Eye (tissue), 1 donor: ENCODE measurements at regions not wholly inside any gene's neighbourhood (a gene's known extent, or its start where the extent isn't known, plus 50 kb on each side); places are given as distances from the start of the nearest gene placed in this dataset.
"Not testable (repeated sequence)": the region's sequence is repeated elsewhere in the genome, so short reads cannot be mapped to it uniquely, and the experiment has no call there.

ENCODE experiments used
- DNase-seq: peaks from one replicate; pipeline ENCODE4 v3.0.0-alpha.2; 2015

- DNase-seq, result no peak
Measured at GRCh38 chr2:118604811-118605210, 242.6 kb downstream of the EN1 start.

- DNase-seq, result no peak
Measured at GRCh38 chr2:118604371-118604770, 243.1 kb downstream of the EN1 start.

- DNase-seq, result no peak
Measured at GRCh38 chr2:118599141-118599540, 248.3 kb downstream of the EN1 start.

- DNase-seq, result no peak
Measured at GRCh38 chr2:118596620-118597019, 250.8 kb downstream of the EN1 start.

DNA sequence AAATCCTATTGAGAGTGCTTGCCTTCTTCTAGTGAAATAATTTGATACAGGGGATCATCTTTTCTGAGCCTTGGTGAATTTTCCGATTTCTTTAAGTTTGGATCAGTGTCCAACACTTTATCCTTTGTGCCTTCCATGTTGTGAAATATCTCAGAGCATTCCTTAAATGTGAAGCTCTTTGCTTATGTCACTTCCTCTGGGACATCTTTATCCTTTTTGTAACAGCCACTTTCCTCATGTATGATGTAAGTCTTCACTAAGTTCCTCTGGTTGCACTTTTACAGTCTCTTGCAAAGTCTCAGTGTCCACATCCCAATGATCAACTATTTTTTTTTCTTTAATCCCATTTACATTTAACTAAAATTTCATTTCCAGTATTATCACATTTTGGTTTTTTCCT, 254.2 kb downstream of the EN1 start:
- DNase-seq, result no peak

DNA sequence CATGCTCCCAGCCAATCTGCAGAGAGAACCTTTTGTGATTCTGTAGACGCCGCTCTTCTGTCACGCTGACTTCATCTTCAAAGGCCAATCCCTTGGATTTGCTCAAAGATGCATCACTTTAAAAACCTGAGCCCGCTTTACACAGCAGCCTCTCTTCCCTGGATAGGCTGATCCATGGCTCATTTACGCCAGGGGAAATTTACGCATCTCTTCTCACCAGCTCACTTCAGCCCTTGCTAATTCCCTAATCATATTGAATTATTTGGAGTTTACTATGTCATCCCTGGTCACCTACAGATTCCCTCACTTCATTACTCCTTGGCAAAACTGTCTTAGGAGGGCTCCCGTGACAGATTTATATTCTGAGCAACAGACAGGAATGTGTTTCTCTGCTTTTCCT, 256.2 kb downstream of the EN1 start:
- DNase-seq, result no peak

DNA sequence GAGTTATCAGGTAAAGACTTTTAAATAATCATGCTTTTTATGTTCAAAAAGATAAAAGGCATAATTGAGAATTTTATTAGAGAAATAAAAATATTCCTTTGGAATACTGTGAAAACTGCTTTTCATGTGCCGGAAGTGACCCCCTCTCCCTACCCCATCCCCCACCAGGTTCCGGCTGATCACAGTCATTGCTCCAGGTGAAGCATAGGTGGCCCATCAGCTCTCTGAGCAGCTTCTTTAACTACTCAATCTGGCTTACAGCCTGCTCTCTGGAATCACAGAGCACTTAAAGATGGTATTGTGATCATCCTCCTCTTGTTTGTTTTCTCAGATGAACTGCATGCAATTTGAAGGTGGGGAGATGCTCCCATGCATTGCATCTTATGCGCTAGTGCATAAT, 257.7 kb downstream of the EN1 start:
- DNase-seq, result no peak

- DNase-seq, result no peak
Measured at GRCh38 chr2:118588850-118589249, 258.6 kb downstream of the EN1 start.

DNA sequence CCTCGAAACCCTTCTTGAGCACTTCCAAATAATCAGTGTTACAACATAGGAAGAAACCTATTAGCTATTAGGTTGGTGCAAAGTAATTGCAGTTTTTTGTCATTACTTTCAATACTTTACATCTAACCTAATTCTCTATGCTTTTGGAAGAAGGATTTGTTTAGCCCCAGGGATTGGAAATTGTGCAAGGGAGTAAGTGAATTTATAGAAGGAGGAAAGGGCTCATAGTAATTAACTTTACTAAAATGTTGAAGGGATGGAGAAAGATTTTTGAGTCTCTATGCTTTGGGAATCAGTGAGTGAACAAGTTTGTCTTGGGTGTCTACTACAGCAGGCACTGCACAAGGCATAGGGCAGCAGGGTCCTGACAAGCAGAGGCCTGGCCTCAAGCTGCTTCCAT, 261.1 kb downstream of the EN1 start:
- DNase-seq, result no peak

GRCh38 chr2:118584877-118585276, 262.6 kb downstream of the EN1 start:
- DNase-seq, result no peak

GRCh38 chr2:118584062-118584749, 263.2 kb downstream of the EN1 start:
- no peak for DNase-seq

DNA sequence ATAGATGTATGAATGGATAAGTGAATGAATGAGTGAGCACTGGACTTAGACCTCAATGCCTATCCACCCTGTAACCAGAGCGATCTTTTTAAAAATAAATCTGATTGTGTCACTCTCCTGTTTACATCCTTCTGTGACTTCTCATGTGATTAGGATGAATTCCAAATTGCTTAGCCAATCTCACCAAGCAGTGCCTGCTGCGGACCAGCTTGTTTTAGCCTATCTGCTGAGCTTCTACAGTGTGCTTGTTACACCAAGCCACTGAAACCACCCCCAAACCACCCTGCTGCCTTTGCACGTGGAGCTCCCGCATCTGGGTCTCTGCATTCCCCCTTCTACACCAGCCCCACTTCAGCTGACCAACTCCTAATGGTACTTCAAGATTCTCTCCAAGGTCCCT, 265.4 kb downstream of the EN1 start:
- no peak for DNase-seq

GRCh38 chr2:118580651-118581050, 266.8 kb downstream of the EN1 start:
- no peak for DNase-seq

DNA sequence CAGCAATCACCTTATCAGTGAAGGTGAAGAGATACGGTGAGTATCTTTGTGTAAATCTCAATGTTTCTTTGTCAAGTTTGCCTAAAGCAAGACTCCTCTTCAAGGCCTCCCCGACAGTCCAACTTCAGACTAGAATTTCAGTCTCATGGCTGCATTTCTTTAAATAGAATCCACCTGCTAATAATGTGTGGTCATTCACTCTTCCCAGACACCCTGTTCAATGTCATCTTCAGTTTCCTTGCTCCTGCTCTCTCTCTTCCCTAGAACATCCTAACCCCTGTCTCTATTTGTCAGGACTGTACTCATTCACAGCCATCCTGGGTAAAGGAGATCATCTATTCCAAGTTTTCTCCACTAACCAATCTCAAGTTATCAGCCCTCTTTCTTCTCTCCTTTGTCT, 267.3 kb downstream of the EN1 start:
- no peak for DNase-seq

GRCh38 chr2:118577202-118577601, 270.2 kb downstream of the EN1 start:
- no peak for DNase-seq

DNA sequence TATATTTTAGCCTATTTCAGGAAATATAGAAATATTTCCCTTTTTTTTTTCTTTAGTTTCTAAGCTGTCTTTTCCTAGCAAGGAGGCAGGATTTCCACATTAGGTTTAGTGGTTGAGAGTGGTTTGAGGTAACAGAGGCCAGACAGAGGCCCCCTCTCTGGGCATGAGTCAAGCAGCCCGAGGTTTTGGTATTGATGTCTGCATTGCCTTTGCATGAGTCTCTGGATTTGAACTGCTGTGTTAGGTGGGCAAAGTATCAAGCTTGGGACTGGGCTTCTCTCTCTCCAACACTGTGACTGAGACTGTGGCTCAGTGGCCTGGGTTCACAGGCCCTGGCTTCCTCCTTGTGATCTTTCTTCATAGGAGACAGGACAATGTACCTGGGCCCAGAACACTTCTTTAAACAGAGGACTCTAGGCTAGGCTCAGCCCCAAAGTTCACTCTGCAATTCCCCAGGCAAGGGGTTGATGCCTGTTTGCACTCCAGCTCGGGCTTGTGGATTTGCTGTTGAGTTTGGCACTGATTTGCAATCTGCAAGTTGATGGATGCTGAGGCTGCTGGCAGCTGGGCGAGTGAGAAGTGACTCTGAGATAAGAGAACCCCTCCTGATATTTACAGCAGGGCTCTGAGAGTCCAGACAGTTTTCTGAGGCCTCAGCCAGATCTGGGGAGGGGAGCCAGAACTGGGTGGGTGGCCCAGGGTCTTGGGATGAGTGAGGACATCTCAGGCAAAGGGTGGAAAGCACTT, 271.2 kb downstream of the EN1 start:
- DNase-seq, result no peak

- not testable (repeated sequence) for DNase-seq
Measured at GRCh38 chr2:118572380-118572779, 275.1 kb downstream of the EN1 start.

DNA sequence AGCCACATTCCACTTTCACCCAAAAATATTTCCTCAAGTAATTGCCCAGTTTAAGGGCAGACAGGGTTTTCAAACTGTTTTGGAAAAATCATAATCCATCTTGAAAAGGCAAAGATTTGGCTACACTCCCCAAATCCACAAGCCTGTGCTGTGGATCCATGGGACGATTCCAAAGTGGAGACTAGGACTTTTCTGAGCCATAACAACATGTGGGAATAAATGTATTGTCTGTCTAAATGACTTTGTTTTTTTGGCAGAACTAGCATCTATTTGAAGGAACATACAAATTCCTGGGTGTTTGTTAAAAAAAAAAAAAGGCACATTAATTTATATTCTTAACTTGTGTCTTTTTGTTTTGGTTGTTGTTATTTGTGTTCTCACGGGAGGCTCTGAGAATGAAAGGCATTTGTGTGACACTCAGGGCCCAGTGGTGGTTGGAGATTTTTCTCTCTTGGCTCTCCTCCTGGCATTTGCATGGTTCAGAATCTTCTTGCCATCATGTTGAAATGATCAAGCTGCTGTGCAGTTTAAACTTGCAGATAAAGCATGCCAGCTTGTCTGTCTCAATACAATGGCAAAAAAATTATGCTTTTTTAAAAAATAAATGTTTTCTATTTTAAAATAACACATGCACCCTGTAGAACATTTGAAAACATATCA, 277.4 kb downstream of the EN1 start:
- DNase-seq, result peak; percentile 39

- no peak for DNase-seq
Measured at GRCh38 chr2:118568700-118569099, 278.7 kb downstream of the EN1 start.

DNA sequence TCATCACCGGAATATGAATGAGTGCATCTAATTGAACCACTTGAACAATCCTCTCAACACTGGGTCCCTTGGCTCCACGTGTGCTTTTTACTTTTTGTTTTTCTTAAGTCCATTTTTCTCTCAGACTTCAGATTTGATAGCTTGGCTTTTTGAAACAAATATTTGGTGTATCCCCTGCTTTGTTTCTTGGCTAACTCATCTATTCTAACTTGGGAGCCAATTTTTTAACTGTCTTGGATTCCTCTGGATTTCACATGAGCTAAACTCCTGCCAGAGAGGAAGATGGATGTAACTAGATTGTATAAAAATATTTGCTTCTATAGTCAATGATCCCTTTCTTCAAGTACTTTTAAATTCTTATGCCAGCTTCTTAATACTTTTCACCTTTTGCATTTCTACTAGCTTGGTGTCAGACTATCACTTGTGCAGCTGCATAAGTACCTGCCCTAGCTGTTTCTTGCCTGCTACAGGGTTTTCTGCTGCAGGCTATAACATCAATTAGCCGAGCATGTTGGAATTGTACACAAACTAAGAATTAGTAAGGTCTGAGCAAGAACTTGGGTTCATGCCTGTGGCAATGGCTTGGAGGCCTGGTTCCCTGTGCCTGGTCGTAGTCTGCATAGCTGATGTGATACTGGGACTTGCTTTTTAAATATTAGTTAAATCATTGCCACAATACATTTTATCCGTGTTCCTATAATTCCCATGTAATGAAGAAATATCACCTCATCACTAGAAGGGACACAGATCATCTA, 281.5 kb downstream of the EN1 start:
- DNase-seq, result no peak

- DNase-seq, result no peak
Measured at GRCh38 chr2:118565301-118565700, 282.1 kb downstream of the EN1 start.

- no peak for DNase-seq
Measured at GRCh38 chr2:118562144-118562543, 285.3 kb downstream of the EN1 start.

- no peak for DNase-seq
Measured at GRCh38 chr2:118558846-118559245, 288.6 kb downstream of the EN1 start.
